H9 (cell line): ENCODE measurements at regions not wholly inside any gene's neighbourhood (a gene's known extent, or its start where the extent isn't known, plus 50 kb on each side); places are given as distances from the start of the nearest gene placed in this dataset.

Source experiments
- DNase-seq: peaks from one replicate; pipeline ENCODE4 v3.0.0-alpha.2; 2017
- H2AFZ ChIP-seq: one replicate; pipeline ENCODE4 v1.6.1; 2013; ENCODE audit warnings: mild to moderate bottlenecking, low read length, control low read depth, moderate library complexity
- H2AK5ac ChIP-seq: 2 replicates; pipeline ENCODE4 v1.6.1; 2013; ENCODE audit warnings: low read length, control low read depth, mixed read lengths; ENCODE audit not compliant: insufficient read length
- H2BK120ac ChIP-seq: one replicate; pipeline ENCODE4 v1.6.1; 2013; ENCODE audit warnings: low read depth, mild to moderate bottlenecking, low read length, control low read depth, inconsistent platforms; ENCODE audit not compliant: poor library complexity, severe bottlenecking
- H2BK12ac ChIP-seq: 2 replicates; pipeline ENCODE4 v1.6.1; 2013; ENCODE audit warnings: low read length, control low read depth, mixed read lengths, low read depth; ENCODE audit not compliant: insufficient read length
- H2BK15ac ChIP-seq: 2 replicates; pipeline ENCODE4 v1.6.1; 2013; ENCODE audit warnings: low read depth, low read length, control low read depth
- H2BK20ac ChIP-seq: one replicate; pipeline ENCODE4 v1.6.1; 2013; ENCODE audit warnings: low read depth, mild to moderate bottlenecking, low read length, control low read depth, inconsistent platforms; ENCODE audit not compliant: poor library complexity, severe bottlenecking
- H2BK5ac ChIP-seq: 2 replicates; pipeline ENCODE4 v1.6.1; 2013; ENCODE audit warnings: low read length, control low read depth, mixed read lengths; ENCODE audit not compliant: insufficient read length
- H3K14ac ChIP-seq: 2 replicates; pipeline ENCODE4 v1.6.1; 2013; ENCODE audit warnings: low read length, control low read depth; ENCODE audit not compliant: insufficient read depth
- H3K18ac ChIP-seq: 2 replicates; pipeline ENCODE4 v1.6.1; 2013; ENCODE audit warnings: low read depth, mild to moderate bottlenecking, mixed read lengths, low read length, control low read depth; ENCODE audit not compliant: insufficient read length
- H3K23ac ChIP-seq: 2 replicates; pipeline ENCODE4 v1.6.1; 2013; ENCODE audit warnings: low read length, control low read depth, mixed read lengths, low read depth; ENCODE audit not compliant: insufficient read length
- H3K23me2 ChIP-seq: 2 replicates; pipeline ENCODE4 v1.6.1; 2013; ENCODE audit warnings: low read depth, mild to moderate bottlenecking, mixed read lengths, low read length, control low read depth; ENCODE audit not compliant: insufficient read length, poor library complexity, severe bottlenecking
- H3K27ac ChIP-seq: 2 replicates; pipeline ENCODE4 v1.5.1; 2013; ENCODE audit warnings: low read length, control low read depth, mixed read lengths, low read depth; ENCODE audit not compliant: insufficient read length
- H3K27me3 ChIP-seq: 2 replicates; pipeline ENCODE4 v1.6.1; 2013; ENCODE audit warnings: low read length, control low read depth, inconsistent platforms; ENCODE audit not compliant: insufficient read depth
- H3K4ac ChIP-seq: 2 replicates; pipeline ENCODE4 v1.6.1; 2013; ENCODE audit warnings: low read depth, mild to moderate bottlenecking, control low read depth, inconsistent platforms, low read length, moderate library complexity
- H3K4me1 ChIP-seq: 2 replicates; pipeline ENCODE4 v1.6.1; 2013; ENCODE audit warnings: low read length, control low read depth, inconsistent platforms; ENCODE audit not compliant: insufficient read depth
- H3K4me2 ChIP-seq: 2 replicates; pipeline ENCODE4 v1.6.1; 2013; ENCODE audit warnings: low read length, control low read depth, mixed read lengths; ENCODE audit not compliant: insufficient read length, insufficient read depth
- H3K56ac ChIP-seq: 2 replicates; pipeline ENCODE4 v1.6.1; 2013; ENCODE audit warnings: low read depth, mild to moderate bottlenecking, mixed read lengths, low read length, control low read depth; ENCODE audit not compliant: insufficient read length
- H3K79me1 ChIP-seq: 2 replicates; pipeline ENCODE4 v1.6.1; 2013; ENCODE audit warnings: low read depth, mild to moderate bottlenecking, moderate library complexity, low read length, control low read depth, inconsistent platforms; ENCODE audit not compliant: insufficient read depth, poor library complexity, severe bottlenecking
- H3K79me2 ChIP-seq: 2 replicates; pipeline ENCODE4 v1.6.1; 2013; ENCODE audit warnings: low read length, control low read depth, inconsistent platforms; ENCODE audit not compliant: insufficient read depth
- H3K9ac ChIP-seq: 2 replicates; pipeline ENCODE4 v1.6.1; 2013; ENCODE audit warnings: low read length, control low read depth, mixed read lengths; ENCODE audit not compliant: insufficient read length; ENCODE audit errors: extremely low read depth
- H3K9me3 ChIP-seq: one replicate; pipeline ENCODE4 v1.6.1; 2013; ENCODE audit warnings: low read depth, low read length, inconsistent platforms; ENCODE audit not compliant: control insufficient read depth
- H3T11ph ChIP-seq: one replicate; pipeline ENCODE4 v1.6.1; 2013; ENCODE audit warnings: mild to moderate bottlenecking, low read length, control low read depth, inconsistent platforms
- H4K20me1 ChIP-seq: one replicate; pipeline ENCODE4 v1.6.1; 2013; ENCODE audit not compliant: control insufficient read depth, insufficient read length, insufficient read depth
- H4K5ac ChIP-seq: 2 replicates; pipeline ENCODE4 v1.6.1; 2013; ENCODE audit warnings: low read depth, mild to moderate bottlenecking, mixed read lengths, low read length, control low read depth; ENCODE audit not compliant: insufficient read length
- H4K8ac ChIP-seq: replicated peaks from 2 replicates; pipeline ENCODE4 v1.6.1; 2013; ENCODE audit warnings: low read length, control low read depth, mixed read lengths, low read depth; ENCODE audit not compliant: insufficient read length
- H4K91ac ChIP-seq: 2 replicates; pipeline ENCODE4 v1.6.1; 2013; ENCODE audit warnings: low read depth, mild to moderate bottlenecking, moderate library complexity, mixed read lengths, low read length, control low read depth; ENCODE audit not compliant: insufficient read length
- H3K27ac Mint-ChIP-seq, 3 experiments: 2 replicates in 2 of 3; 3 replicates in 1 of 3; pipeline ENCODE4 v1.8.0; 2020 to 2021; ENCODE audit warnings: mixed read lengths in 3 of 3, mild to moderate bottlenecking in 1 of 3, moderate library complexity in 1 of 3
- H3K27me3 Mint-ChIP-seq: 2 replicates; pipeline ENCODE4 v1.8.0; 2021; ENCODE audit warnings: low read depth, mild to moderate bottlenecking, moderate library complexity, mixed read lengths
- H3K36me3 Mint-ChIP-seq, 3 experiments: 2 replicates in 2 of 3; 3 replicates in 1 of 3; pipeline ENCODE4 v1.8.0; 2020 to 2021; ENCODE audit warnings: low read depth in 3 of 3, mixed read lengths in 3 of 3; ENCODE audit not compliant: insufficient read depth in 1 of 3
- H3K4me1 Mint-ChIP-seq, 2 experiments: 2 replicates each; pipeline ENCODE4 v1.8.0; 2020; ENCODE audit warnings: mixed read lengths in 2 of 2
- H3K4me3 Mint-ChIP-seq, 2 experiments: 2 replicates in 1 of 2; 3 replicates in 1 of 2; pipeline ENCODE4 v1.8.0; 2020 to 2021; ENCODE audit warnings: mild to moderate bottlenecking in 2 of 2, mixed read lengths in 2 of 2, moderate library complexity in 1 of 2
- H3K9me3 Mint-ChIP-seq, 2 experiments: 2 replicates in 1 of 2; 3 replicates in 1 of 2; pipeline ENCODE4 v1.8.0; 2020; ENCODE audit warnings: mild to moderate bottlenecking in 2 of 2, mixed read lengths in 2 of 2, moderate library complexity in 1 of 2
- CTCF ChIP-seq: fragments of 200-600 bp; sonication (generic); conservative IDR thresholded peaks from 3 replicates; pipeline ENCODE4 v1.8.0; 2021; ENCODE audit warnings: antibody characterized with exemption, mild to moderate bottlenecking
- WGBS: extraction: QIAGEN DNeasy Blood & Tissue Kit; methylation state at CpG from one replicate; pipeline ENCODE4 v1.1.7; 2013; ENCODE audit warnings: missing lambda C conversion rate, low lambda C conversion rate, mixed read lengths; ENCODE audit not compliant: insufficient read length; ENCODE audit errors: extremely low coverage; 5-methylcytosine and 5-hydroxymethylcytosine counted together

DNA sequence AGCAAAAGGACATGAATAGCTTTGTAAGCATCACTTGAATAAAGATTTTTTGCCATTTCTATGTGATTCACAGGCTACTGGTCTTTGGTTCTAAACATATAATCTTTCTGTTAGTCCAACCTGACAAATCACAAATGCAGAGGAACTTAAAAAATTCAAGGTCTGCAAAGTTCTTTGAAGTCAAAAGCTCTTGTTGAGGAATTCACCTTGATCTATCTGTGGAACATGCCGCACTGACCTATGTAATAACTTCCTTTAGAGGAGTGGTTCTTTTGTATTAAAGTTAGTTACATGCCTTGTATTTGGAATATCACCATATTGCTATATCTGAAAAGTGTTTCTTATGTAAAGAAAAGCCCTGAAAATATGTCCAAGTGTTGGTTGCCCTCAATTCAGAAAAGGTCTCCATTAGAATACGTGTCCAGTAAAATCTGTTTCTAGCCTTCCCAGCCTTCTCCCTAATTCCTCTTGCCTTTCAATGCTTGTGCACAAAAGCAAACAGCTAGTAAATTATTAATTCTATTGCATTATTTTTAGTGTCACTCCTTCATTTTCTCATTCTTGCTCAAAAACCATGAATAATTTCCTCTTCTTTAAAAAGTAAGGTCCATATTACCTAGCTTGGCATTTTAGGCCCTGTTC lies 1192.8 kb downstream of the FLRT2 start:
- WGBS: no CpG with 5 or more reads among the region's 2 CpGs
- Histone ChIP-seq H4K20me1 (no peaks in the 10 kb centered on the region), H2BK15ac (no peak overlapping the region), H3K18ac (no peak overlapping the region), H3K4me1 (no peaks in the 10 kb centered on the region), H3K27ac (no peak overlapping the region), H4K8ac (no peak overlapping the region), H3K9me3 (no peaks in the 10 kb centered on the region), H2BK120ac (no peak overlapping the region), H3K9ac (no peak overlapping the region), H3K79me1 (no peaks in the 10 kb centered on the region), H2AK5ac (no peak overlapping the region), H3K56ac (no peak overlapping the region), H2BK12ac (no peak overlapping the region), H2BK20ac (no peak overlapping the region), H2BK5ac (no peak overlapping the region), H3K79me2 (no peaks in the 10 kb centered on the region), H3K23me2 (no peaks in the 10 kb centered on the region), H2AFZ (no peak overlapping the region), H4K91ac (no peak overlapping the region), H3K4me2 (no peak overlapping the region), H3T11ph (no peak overlapping the region), H4K5ac (no peak overlapping the region), H3K14ac (no peak overlapping the region), H3K4ac (no peak overlapping the region), H3K23ac (no peak overlapping the region), H3K27me3 (no peaks in the 10 kb centered on the region)
- no peaks in the 10 kb centered on the region for H3K4me1 Mint-ChIP-seq
- no peak overlapping the region for H3K4me3 Mint-ChIP-seq
- H3K36me3 Mint-ChIP-seq: no peaks in the 10 kb centered on the region
- DNase-seq: no peak
- no peak for TF ChIP-seq CTCF
- no peaks in the 10 kb centered on the region; a peak in 1 of 5 replicates for H3K9me3 Mint-ChIP-seq
- H3K27me3 Mint-ChIP-seq: no peaks in the 10 kb centered on the region
- no peak overlapping the region for H3K27ac Mint-ChIP-seq
